ENCODE measurements at regions not wholly inside any gene's neighbourhood (a gene's known extent, or its start where the extent isn't known, plus 50 kb on each side); places are given as distances from the start of the nearest gene placed in this dataset.

DNA sequence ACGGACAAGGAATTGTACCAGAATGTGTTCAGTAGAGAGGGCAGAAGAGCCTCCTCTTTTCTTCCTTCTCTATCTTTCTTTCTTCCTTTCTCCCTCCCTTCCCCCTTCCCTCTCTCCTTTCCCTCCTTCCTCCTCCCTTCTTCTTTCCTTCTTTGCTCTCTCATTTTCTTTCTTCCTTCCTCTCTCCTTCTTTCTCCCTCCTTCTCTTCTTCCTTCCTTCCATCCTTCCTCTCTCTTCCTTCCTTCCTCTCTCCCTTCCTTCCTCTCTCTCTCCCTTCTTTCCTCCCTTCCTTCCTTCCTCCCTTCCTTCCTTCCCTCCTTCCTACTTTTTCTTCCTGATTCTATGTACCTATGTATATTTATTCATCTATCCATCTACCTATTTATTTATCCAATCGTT is 59.7 kb upstream of the SDK2 start:
- no peak for DNase-seq (ENCODE audit: low spot score)
- TF ChIP-seq, protein P1, sequence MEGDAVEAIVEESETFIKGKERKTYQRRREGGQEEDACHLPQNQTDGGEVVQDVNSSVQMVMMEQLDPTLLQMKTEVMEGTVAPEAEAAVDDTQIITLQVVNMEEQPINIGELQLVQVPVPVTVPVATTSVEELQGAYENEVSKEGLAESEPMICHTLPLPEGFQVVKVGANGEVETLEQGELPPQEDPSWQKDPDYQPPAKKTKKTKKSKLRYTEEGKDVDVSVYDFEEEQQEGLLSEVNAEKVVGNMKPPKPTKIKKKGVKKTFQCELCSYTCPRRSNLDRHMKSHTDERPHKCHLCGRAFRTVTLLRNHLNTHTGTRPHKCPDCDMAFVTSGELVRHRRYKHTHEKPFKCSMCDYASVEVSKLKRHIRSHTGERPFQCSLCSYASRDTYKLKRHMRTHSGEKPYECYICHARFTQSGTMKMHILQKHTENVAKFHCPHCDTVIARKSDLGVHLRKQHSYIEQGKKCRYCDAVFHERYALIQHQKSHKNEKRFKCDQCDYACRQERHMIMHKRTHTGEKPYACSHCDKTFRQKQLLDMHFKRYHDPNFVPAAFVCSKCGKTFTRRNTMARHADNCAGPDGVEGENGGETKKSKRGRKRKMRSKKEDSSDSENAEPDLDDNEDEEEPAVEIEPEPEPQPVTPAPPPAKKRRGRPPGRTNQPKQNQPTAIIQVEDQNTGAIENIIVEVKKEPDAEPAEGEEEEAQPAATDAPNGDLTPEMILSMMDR (IDR thresholded peaks at IDR 0.05; ENCODE audit: extremely low read depth, missing control alignments), result no peak

DNA sequence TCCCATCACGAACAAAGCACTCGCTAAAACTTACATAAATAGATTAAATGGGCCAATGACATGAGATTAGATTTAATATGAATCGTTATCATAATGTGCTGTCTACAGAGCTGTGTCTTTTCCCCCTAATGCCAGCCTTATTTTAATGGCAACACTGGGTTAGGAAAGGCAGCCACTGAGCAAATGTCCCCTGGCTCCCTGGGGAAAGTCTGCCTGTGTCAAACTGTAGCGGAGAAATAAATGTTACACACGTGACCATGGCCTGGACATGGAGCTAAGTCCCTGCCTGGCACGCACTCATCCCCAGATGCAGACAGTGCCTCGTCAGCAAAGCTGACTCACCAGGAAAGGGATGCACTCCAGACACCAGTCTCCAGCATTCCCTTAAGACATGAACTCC is 61.3 kb upstream of the SDK2 start:
- TF ChIP-seq, protein P1 (IDR thresholded peaks at IDR 0.05; ENCODE audit: extremely low read depth, missing control alignments), result no peak
- no peak for DNase-seq (ENCODE audit: low spot score)

DNA sequence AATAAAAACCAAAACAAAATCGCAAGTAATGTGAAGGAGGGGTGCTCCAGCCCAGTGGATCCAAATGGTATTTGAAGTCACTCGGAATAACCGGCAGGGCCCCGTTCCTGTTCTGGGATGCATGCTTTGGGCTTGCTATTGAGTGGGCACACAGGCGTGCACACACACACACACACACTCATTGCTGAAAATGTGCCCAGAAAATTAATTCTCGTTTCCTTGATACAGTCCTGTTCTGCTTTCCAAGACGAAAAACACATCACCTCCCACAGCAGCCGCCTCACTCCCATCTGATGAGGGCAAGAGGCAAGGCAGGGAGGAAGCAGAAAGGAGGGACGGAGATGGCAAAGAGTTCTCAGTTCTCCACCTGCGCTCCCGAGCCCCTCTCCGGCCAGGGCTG is 62.2 kb upstream of the SDK2 start:
- no peak for DNase-seq (ENCODE audit: low spot score)
- TF ChIP-seq, protein P1 (IDR thresholded peaks at IDR 0.05; ENCODE audit: extremely low read depth, missing control alignments), result no peak

DNA sequence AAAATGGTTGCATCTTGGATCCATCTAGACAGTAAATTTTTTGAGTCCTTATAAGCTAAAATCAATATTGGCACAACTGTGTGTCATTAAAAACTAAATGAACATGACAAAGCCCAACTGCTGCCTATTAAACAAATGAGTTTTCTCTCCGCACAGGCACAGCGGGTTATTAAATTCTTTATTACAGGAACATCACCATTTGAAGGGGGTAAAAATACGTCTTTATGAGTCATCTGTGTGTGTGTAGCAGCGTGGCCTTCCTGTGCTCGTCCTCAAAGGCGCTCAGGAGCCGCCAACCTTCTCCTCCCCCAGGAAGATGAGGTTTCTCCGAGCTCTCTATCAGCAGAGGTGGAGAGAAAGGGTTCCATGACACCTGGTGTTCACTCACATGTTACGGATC is 62.6 kb upstream of the SDK2 start:
- no peak for DNase-seq (ENCODE audit: low spot score)

DNA sequence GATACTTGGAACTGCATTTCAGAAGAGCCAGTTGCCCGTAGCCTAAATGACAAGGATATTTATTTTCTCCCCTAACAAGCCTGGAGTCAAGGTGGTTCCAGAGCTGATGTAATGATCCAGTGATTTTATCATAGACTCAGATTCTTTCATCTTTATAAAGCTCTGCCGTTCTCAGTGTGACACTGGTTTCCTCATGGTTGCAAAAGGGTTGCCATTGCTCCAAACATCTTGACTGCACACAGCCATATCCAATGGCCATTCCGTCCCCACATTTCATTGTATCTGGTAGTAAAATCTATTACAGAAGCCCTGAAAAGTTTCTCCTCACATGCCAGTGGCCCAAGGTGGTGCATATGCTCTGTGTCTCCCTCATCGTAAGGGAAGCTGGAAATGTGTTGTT is 63.1 kb upstream of the SDK2 start:
- no peak for DNase-seq (ENCODE audit: low spot score)
- TF ChIP-seq, protein P1 (IDR thresholded peaks at IDR 0.05; ENCODE audit: extremely low read depth, missing control alignments), result no peak

More for the DNA sequence above, 62.6 kb upstream of the SDK2 start:
- TF ChIP-seq, protein P1 (IDR thresholded peaks at IDR 0.05; ENCODE audit: extremely low read depth, missing control alignments), result no peak

DNA sequence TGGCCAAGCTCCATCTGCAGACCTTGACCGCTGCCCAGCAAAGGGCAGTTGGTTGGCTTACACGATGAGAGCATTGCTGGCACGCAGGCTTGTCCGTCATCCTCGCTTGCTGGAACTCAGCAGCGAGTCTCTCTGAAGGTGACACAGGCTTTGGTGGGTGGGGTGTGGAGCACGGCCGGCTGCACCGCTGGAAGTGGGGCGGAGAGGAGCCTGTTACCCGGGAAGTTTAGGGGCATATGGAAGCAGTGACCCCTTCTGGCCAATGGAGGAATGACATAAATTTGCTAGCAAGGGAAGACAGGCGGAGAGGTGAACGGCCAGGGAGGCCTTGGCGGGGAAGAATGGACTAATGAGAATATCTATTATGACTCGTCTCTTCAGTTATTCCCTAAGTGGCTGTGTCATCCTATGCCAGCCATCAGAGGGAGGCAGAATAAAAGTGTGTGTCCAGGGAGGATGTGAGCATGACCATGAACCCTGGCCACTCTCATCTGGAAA is 65.9 kb upstream of the SDK2 start:
- TF ChIP-seq, protein P1 (IDR thresholded peaks at IDR 0.05; ENCODE audit: extremely low read depth, missing control alignments), result peak; percentile 74
- DNase-seq (ENCODE audit: low spot score), result peak; percentile 71

DNA sequence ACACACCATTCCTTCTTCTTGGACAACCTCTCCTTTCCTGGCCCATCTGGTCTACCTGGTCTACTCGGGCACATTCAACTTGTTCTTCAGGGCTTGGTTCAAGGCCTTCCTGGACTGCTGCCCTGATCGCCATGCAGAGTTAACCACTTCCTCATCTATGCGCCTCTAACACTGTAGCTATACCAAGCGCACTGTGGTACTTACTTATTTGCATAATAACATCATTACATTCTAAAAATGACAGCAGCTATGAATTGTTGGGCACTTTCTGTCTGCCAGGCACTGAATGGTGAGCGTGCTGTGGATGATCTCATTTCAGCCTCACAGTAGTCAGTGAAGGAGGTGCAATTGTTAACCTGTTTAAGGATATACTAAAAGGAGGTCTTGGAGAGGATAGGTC is 66.9 kb upstream of the SDK2 start:
- TF ChIP-seq, protein P1 (IDR thresholded peaks at IDR 0.05; ENCODE audit: extremely low read depth, missing control alignments), result no peak
- DNase-seq (ENCODE audit: low spot score), result no peak

All from GM20000 (cell line).